Calu3 (cell line): ENCODE measurements at regions not wholly inside any gene's neighbourhood (a gene's known extent, or its start where the extent isn't known, plus 50 kb on each side); places are given as distances from the start of the nearest gene placed in this dataset.

Source experiments
- BruUV-seq: library from RNA; stranded (reverse); fragments of 400-500 nt; replicated peaks from 2 replicates; lab custom pipeline; 2021; lab: Mats Ljungman, UMichigan
- CTCF ChIA-PET: fragments of 300-600 bp; sonication (Branson Sonifier 250); formaldehyde crosslinking; loops from one replicate; lab custom pipeline; 2022; ENCODE audit warnings: antibody characterized with exemption; lab: Charles Lee
- DNase-seq: peaks from one replicate; pipeline ENCODE4 v3.0.0; 2022
- H3K27ac Mint-ChIP-seq: one replicate; pipeline ENCODE4 v1.8.0; 2022; ENCODE audit warnings: mixed read lengths; ENCODE audit not compliant: unreplicated experiment
- H3K27me3 Mint-ChIP-seq: one replicate; pipeline ENCODE4 v1.8.0; 2022; ENCODE audit warnings: mixed read lengths; ENCODE audit not compliant: unreplicated experiment
- H3K36me3 Mint-ChIP-seq: one replicate; pipeline ENCODE4 v1.8.0; 2022; ENCODE audit warnings: mild to moderate bottlenecking, moderate library complexity, mixed read lengths; ENCODE audit not compliant: insufficient read depth, unreplicated experiment
- H3K4me1 Mint-ChIP-seq: one replicate; pipeline ENCODE4 v1.8.0; 2022; ENCODE audit warnings: mild to moderate bottlenecking, low read depth, mixed read lengths; ENCODE audit not compliant: unreplicated experiment
- H3K4me3 Mint-ChIP-seq: one replicate; pipeline ENCODE4 v1.8.0; 2022; ENCODE audit warnings: mild to moderate bottlenecking, low read depth, moderate library complexity, mixed read lengths; ENCODE audit not compliant: unreplicated experiment
- H3K9me3 Mint-ChIP-seq: one replicate; pipeline ENCODE4 v1.8.0; 2022; ENCODE audit warnings: low read depth, mixed read lengths; ENCODE audit not compliant: unreplicated experiment
- CTCF ChIP-seq: fragments of 200-600 bp; IDR thresholded peaks from one replicate; pipeline ENCODE4 v1.8.0; 2022; ENCODE audit warnings: antibody characterized with exemption; ENCODE audit not compliant: unreplicated experiment
- intact Hi-C: fragments of 100-400 bp; cut with micrococcal nuclease; formaldehyde crosslinking; loops from one replicate; pipeline ENCODE4 v1.10.0; 2022; ENCODE audit not compliant: unreplicated experiment

DNA sequence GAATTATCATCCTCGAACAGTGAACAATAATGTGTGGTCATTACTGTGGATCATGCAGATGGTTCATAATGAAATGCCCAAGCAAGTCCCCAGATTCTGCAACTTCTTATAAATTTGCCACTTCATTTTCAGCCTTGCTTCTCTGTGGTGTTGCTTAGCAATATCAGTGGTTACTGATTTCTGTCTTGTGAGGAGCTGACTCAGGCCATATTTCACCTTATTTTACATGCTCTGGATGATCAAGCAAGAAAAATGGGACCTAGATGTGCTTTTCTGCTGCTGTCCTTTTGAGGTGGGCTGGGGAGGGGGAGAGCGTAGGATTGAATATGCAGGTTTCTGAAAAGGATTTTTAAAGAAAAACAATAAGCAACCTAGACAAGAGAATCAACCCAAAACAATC is 188.3 kb downstream of the SLC24A2 start:
- no peaks in the 10 kb centered on the region for H3K4me1 Mint-ChIP-seq
- H3K27ac Mint-ChIP-seq: no peak overlapping the region
- no peak for DNase-seq
- CTCF ChIA-PET: no interaction called here
- H3K4me3 Mint-ChIP-seq: no peak overlapping the region
- intact Hi-C loops: no loop called here
- peaks cover 63% of the 10 kb centered on the region for H3K27me3 Mint-ChIP-seq
- BruUV-seq: no TSS peak
- peaks cover 2% of the 10 kb centered on the region for H3K9me3 Mint-ChIP-seq
- no peaks in the 10 kb centered on the region for H3K36me3 Mint-ChIP-seq
- TF ChIP-seq CTCF: no peak

DNA sequence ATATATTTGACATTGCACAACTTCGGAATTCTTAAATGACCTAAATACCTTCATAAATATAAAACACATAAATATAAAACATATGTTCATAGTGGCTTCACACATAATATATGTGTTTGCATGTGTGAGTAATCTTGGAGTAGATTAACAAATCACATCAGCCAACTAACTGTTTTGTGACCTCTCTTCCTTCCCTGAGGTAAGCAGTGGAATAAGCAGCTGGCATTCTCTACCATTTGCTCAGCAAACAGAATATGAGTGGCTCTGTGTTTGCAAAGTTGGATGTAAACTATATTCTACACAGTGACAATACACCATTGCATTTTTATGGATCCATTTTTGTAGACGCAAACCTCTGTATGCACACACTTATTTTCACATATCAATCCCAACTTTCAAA is 189.9 kb downstream of the ACER2 start:
- Mint-ChIP-seq H3K9me3 (peaks cover 2% of the 10 kb centered on the region), H3K4me1 (no peaks in the 10 kb centered on the region), H3K36me3 (no peaks in the 10 kb centered on the region), H3K4me3 (no peak overlapping the region), H3K27me3 (peaks cover 68% of the 10 kb centered on the region), H3K27ac (no peak overlapping the region)
- no peak for TF ChIP-seq CTCF
- intact Hi-C loops: no loop called here
- CTCF ChIA-PET: no interaction called here
- no peak for DNase-seq
- BruUV-seq: no TSS peak

- H3K9me3 Mint-ChIP-seq: peaks cover 2% of the 10 kb centered on the region
- no peak overlapping the region for H3K4me3 Mint-ChIP-seq
- H3K27ac Mint-ChIP-seq: no peak overlapping the region
- no TSS peak for BruUV-seq
- H3K27me3 Mint-ChIP-seq: peaks cover 65% of the 10 kb centered on the region
- intact Hi-C loops: no loop called here
- no peaks in the 10 kb centered on the region for H3K36me3 Mint-ChIP-seq
- CTCF ChIA-PET: no interaction called here
- H3K4me1 Mint-ChIP-seq: no peaks in the 10 kb centered on the region
- DNase-seq: no peak
- no peak for TF ChIP-seq CTCF
Measured at GRCh38 chr9:19597176-19597575, 188.4 kb downstream of the ACER2 start.

GRCh38 chr9:19595003-19595402 is 186.2 kb downstream of the ACER2 start:
- H3K4me3 Mint-ChIP-seq: no peak overlapping the region
- DNase-seq: no peak
- H3K27me3 Mint-ChIP-seq: peaks cover 79% of the 10 kb centered on the region
- CTCF ChIA-PET: no interaction called here
- no peaks in the 10 kb centered on the region for H3K9me3 Mint-ChIP-seq
- no peak overlapping the region for H3K27ac Mint-ChIP-seq
- H3K4me1 Mint-ChIP-seq: no peaks in the 10 kb centered on the region
- no TSS peak for BruUV-seq
- no peaks in the 10 kb centered on the region for H3K36me3 Mint-ChIP-seq
- intact Hi-C loops: no loop called here
- TF ChIP-seq CTCF: no peak

- H3K4me1 Mint-ChIP-seq: no peaks in the 10 kb centered on the region
- peaks cover 48% of the 10 kb centered on the region for H3K27me3 Mint-ChIP-seq
- TF ChIP-seq CTCF: no peak
- peaks cover 4% of the 10 kb centered on the region for H3K9me3 Mint-ChIP-seq
- no peak for DNase-seq
- no peaks in the 10 kb centered on the region for H3K36me3 Mint-ChIP-seq
- intact Hi-C loops: no loop called here
- CTCF ChIA-PET: no interaction called here
- H3K4me3 Mint-ChIP-seq: no peak overlapping the region
- no peak overlapping the region for H3K27ac Mint-ChIP-seq
- BruUV-seq: no TSS peak
Measured at GRCh38 chr9:19587678-19588077, 178.9 kb downstream of the ACER2 start.
